ENCODE measurements at regions not wholly inside any gene's neighbourhood (a gene's known extent, or its start where the extent isn't known, plus 50 kb on each side); places are given as distances from the start of the nearest gene placed in this dataset.

DNA sequence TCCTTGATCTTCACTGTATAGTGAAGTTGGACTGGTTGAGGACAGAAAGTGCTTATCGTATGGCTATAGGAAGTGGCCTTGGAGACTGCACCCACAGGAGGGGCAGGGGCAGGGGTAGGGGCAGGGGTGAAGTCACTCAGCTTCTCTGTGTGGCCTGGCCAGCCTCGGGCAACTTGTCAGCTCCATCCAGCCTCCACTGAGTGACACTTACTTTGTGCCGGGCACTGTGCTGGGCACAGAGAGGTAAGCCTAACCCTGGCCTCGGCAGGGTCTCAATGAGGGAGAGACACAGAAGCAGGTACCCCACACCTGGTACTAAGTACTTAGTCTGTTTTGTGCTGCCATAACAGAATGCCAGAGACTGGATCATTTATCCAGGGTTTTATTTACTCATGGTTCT is 99.3 kb upstream of the CTBP2 start:
- TF ChIP-seq CTCF (IDR thresholded peaks at IDR 0.05) (no peak), EZH2phosphoT487 (IDR thresholded peaks at IDR 0.05; ENCODE audit: borderline replicate concordance, low read depth) (no peak), GATA2 (CRISPR knock-in tag; IDR thresholded peaks at IDR 0.05) (no peak), JUND (IDR thresholded peaks at IDR 0.05) (no peak)
- TF ChIP-seq, protein P1, sequence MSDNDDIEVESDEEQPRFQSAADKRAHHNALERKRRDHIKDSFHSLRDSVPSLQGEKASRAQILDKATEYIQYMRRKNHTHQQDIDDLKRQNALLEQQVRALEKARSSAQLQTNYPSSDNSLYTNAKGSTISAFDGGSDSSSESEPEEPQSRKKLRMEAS (IDR thresholded peaks at IDR 0.05; ENCODE audit: low read depth), result no peak
- TF ChIP-seq, protein P2, sequence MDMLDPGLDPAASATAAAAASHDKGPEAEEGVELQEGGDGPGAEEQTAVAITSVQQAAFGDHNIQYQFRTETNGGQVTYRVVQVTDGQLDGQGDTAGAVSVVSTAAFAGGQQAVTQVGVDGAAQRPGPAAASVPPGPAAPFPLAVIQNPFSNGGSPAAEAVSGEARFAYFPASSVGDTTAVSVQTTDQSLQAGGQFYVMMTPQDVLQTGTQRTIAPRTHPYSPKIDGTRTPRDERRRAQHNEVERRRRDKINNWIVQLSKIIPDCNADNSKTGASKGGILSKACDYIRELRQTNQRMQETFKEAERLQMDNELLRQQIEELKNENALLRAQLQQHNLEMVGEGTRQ (IDR thresholded peaks at IDR 0.05; ENCODE audit: borderline replicate concordance, low read depth, low read length), result no peak

Data from SK-N-SH (cell line).